GM18511 (cell line): ENCODE measurements at regions not wholly inside any gene's neighbourhood (a gene's known extent, or its start where the extent isn't known, plus 50 kb on each side); places are given as distances from the start of the nearest gene placed in this dataset.

Experiments
- ATAC-seq: cut with Tn5 transposase; IDR thresholded peaks from one replicate; pipeline ENCODE4 v1.9.1; 2021; ENCODE audit warnings: mild to moderate bottlenecking, moderate library complexity; ENCODE audit not compliant: unreplicated experiment

GRCh38 chr18:39909706-39910105 is 2045.3 kb upstream of the PIK3C3 start:
- ATAC-seq: no peak

- no peak for ATAC-seq
These were observed 2068.9 kb upstream of the PIK3C3 start for GRCh38 chr18:39886136-39886535.

- no peak for ATAC-seq
These were observed 2082.4 kb upstream of the PIK3C3 start for GRCh38 chr18:39872651-39873050.

- no peak for ATAC-seq
These were observed 2083.1 kb upstream of the PIK3C3 start for GRCh38 chr18:39871961-39872360.

GRCh38 chr18:39870591-39870990 is 2084.4 kb upstream of the PIK3C3 start:
- no peak for ATAC-seq

- no peak for ATAC-seq
These were observed 2091.1 kb upstream of the PIK3C3 start for GRCh38 chr18:39863916-39864315.

GRCh38 chr18:39862341-39862740 is 2092.7 kb upstream of the PIK3C3 start:
- no peak for ATAC-seq

- no peak for ATAC-seq
These were observed 2100.7 kb upstream of the PIK3C3 start for GRCh38 chr18:39854291-39854690.

GRCh38 chr18:39846265-39846664 is 2108.8 kb upstream of the PIK3C3 start:
- ATAC-seq: no peak

- ATAC-seq: no peak
These were observed 2109.4 kb upstream of the PIK3C3 start for GRCh38 chr18:39845631-39846030.

GRCh38 chr18:39845106-39845505 is 2109.9 kb upstream of the PIK3C3 start:
- no peak for ATAC-seq

- ATAC-seq: no peak
These were observed 2111.5 kb upstream of the PIK3C3 start for GRCh38 chr18:39843546-39843945.

- no peak for ATAC-seq
These were observed 2112.6 kb upstream of the PIK3C3 start for GRCh38 chr18:39842366-39842914.

GRCh38 chr18:39841482-39842365 is 2113.3 kb upstream of the PIK3C3 start:
- no peak for ATAC-seq

- ATAC-seq: no peak
These were observed 2114.1 kb upstream of the PIK3C3 start for GRCh38 chr18:39840856-39841481.

GRCh38 chr18:39840406-39840805 is 2114.6 kb upstream of the PIK3C3 start:
- ATAC-seq: no peak

GRCh38 chr18:39839782-39840181 is 2115.3 kb upstream of the PIK3C3 start:
- ATAC-seq: no peak

- ATAC-seq: no peak
These were observed 2116.2 kb upstream of the PIK3C3 start for GRCh38 chr18:39838831-39839230.

- ATAC-seq: no peak
These were observed 2119.6 kb upstream of the PIK3C3 start for GRCh38 chr18:39835303-39836030.

GRCh38 chr18:39834636-39835035 is 2120.4 kb upstream of the PIK3C3 start:
- ATAC-seq: no peak

GRCh38 chr18:39825485-39826150 is 2129.4 kb upstream of the PIK3C3 start:
- no peak for ATAC-seq
